Type B pancreatic cell (in vitro differentiated cells): ENCODE measurements at regions not wholly inside any gene's neighbourhood (a gene's known extent, or its start where the extent isn't known, plus 50 kb on each side); places are given as distances from the start of the nearest gene placed in this dataset.

Experiments
- DNase-seq: peaks from one replicate; pipeline ENCODE4 v3.0.0; 2021; ENCODE audit warnings: mixed read lengths; ENCODE audit not compliant: unreplicated experiment; ENCODE audit errors: extremely low spot score
- H3K27ac Mint-ChIP-seq: 2 replicates; pipeline ENCODE4 v1.8.0; 2021; ENCODE audit warnings: mild to moderate bottlenecking, mixed read lengths
- H3K27me3 Mint-ChIP-seq: 2 replicates; pipeline ENCODE4 v1.8.0; 2021; ENCODE audit warnings: mixed read lengths
- H3K36me3 Mint-ChIP-seq: 2 replicates; pipeline ENCODE4 v1.8.0; 2021; ENCODE audit warnings: mixed read lengths
- H3K4me1 Mint-ChIP-seq: one replicate; pipeline ENCODE4 v1.8.0; 2021; ENCODE audit warnings: mixed read lengths; ENCODE audit not compliant: unreplicated experiment
- H3K4me3 Mint-ChIP-seq: 2 replicates; pipeline ENCODE4 v1.8.0; 2021; ENCODE audit warnings: mild to moderate bottlenecking, mixed read lengths
- H3K9me3 Mint-ChIP-seq: 2 replicates; pipeline ENCODE4 v1.8.0; 2021; ENCODE audit warnings: mixed read lengths
- CTCF ChIP-seq: fragments of 200-600 bp; sonication (generic); conservative IDR thresholded peaks from 2 replicates; pipeline ENCODE4 v1.5.0; 2021; ENCODE audit warnings: antibody characterized with exemption, mild to moderate bottlenecking

GRCh38 chr1:181858135-181858534 is 203.4 kb downstream of the ZNF648 start:
- H3K4me1 Mint-ChIP-seq: no peaks in the 10 kb centered on the region
- no peak for DNase-seq
- H3K36me3 Mint-ChIP-seq: no peaks in the 10 kb centered on the region
- H3K4me3 Mint-ChIP-seq: no peak overlapping the region
- TF ChIP-seq CTCF: no peak
- no peaks in the 10 kb centered on the region for H3K27me3 Mint-ChIP-seq
- H3K9me3 Mint-ChIP-seq: peaks cover 8% of the 10 kb centered on the region
- H3K27ac Mint-ChIP-seq: no peak overlapping the region
